SK-N-SH (cell line): ENCODE measurements at regions not wholly inside any gene's neighbourhood (a gene's known extent, or its start where the extent isn't known, plus 50 kb on each side); places are given as distances from the start of the nearest gene placed in this dataset.

Source experiments
- ELF1 ChIP-seq: IDR thresholded peaks from 2 replicates; pipeline ENCODE4 v1.4.0; 2012
- EP300 ChIP-seq, 2 experiments: IDR thresholded peaks; 2 replicates each; pipeline versions ENCODE4 v1.4.0 to v1.6.1; 2012; ENCODE audit warnings: borderline replicate concordance in 1 of 2, low read depth in 1 of 2, low read length in 1 of 2
- PBX3 ChIP-seq: IDR thresholded peaks from 2 replicates; pipeline ENCODE4; 2012
- RAD21 ChIP-seq: IDR thresholded peaks from 2 replicates; pipeline ENCODE4 v1.6.1; 2012; ENCODE audit warnings: mild to moderate bottlenecking, low read length
- RFX5 ChIP-seq: IDR thresholded peaks from 2 replicates; pipeline ENCODE4 v1.6.1; 2012; ENCODE audit warnings: mild to moderate bottlenecking, improper control_type of control experiment, low read length

- TF ChIP-seq RAD21 (no peak), ELF1 (no peak), RFX5 (no peak), EP300 (IDR thresholded peaks at IDR 0.05; ENCODE audit: borderline replicate concordance in 1 of 2, low read depth in 1 of 2, low read length in 1 of 2) (no peak), PBX3 (no peak)
Measured at GRCh38 chr12:61853945-61854344, 406.3 kb upstream of the USP15 start.
